Muscle layer of duodenum (tissue), 2 donors: ENCODE measurements at regions not wholly inside any gene's neighbourhood (a gene's known extent, or its start where the extent isn't known, plus 50 kb on each side); places are given as distances from the start of the nearest gene placed in this dataset.

Experiments
- H3K27ac ChIP-seq: one replicate; pipeline ENCODE4 v1.7.0; 2013; ENCODE audit warnings: mild to moderate bottlenecking, low read length
- H3K27me3 ChIP-seq: one replicate; pipeline ENCODE4 v1.7.0; 2013; ENCODE audit warnings: low read depth, mild to moderate bottlenecking, control low read depth, low read length
- H3K36me3 ChIP-seq, 2 donors: one replicate each; pipeline ENCODE4 v1.7.0; 2013; ENCODE audit warnings: low read length in 2 of 2, control low read depth in 1 of 2, mild to moderate bottlenecking in 1 of 2; ENCODE audit not compliant: insufficient read depth in 2 of 2, control insufficient read depth in 1 of 2
- H3K4me1 ChIP-seq, 2 donors: one replicate each; pipeline ENCODE4 v1.7.0; 2013; ENCODE audit warnings: low read length in 2 of 2, mild to moderate bottlenecking in 2 of 2, control low read depth in 1 of 2, moderate library complexity in 1 of 2; ENCODE audit not compliant: insufficient read depth in 2 of 2, control insufficient read depth in 1 of 2
- H3K4me3 ChIP-seq, 2 donors: one replicate each; pipeline ENCODE4 v1.7.0; 2013; ENCODE audit warnings: low read length in 2 of 2, low read depth in 1 of 2, mild to moderate bottlenecking in 1 of 2
- H3K9me3 ChIP-seq, 2 donors: one replicate each; pipeline ENCODE4 v1.7.0; 2013; ENCODE audit warnings: low read length in 2 of 2, control low read depth in 1 of 2, mild to moderate bottlenecking in 1 of 2; ENCODE audit not compliant: control insufficient read depth in 1 of 2
- donor health status: healthy.

- Histone ChIP-seq H3K4me1 (no peaks in the 10 kb centered on the region), H3K4me3 (no peak overlapping the region), H3K9me3 (peaks cover 0 to 13% of the 10 kb centered on the region in 2 donors), H3K27me3 (no peaks in the 10 kb centered on the region), H3K36me3 (no peaks in the 10 kb centered on the region), H3K27ac (no peak overlapping the region)
Observed at GRCh38 chr10:131731780-131732630, 168.8 kb upstream of the PPP2R2D start.

- Histone ChIP-seq H3K4me3 (no peak overlapping the region), H3K4me1 (no peaks in the 10 kb centered on the region), H3K36me3 (no peaks in the 10 kb centered on the region), H3K27ac (no peak overlapping the region), H3K27me3 (no peaks in the 10 kb centered on the region), H3K9me3 (peaks cover 0 to 13% of the 10 kb centered on the region in 2 donors)
Observed at GRCh38 chr10:131732631-131733127, 168.1 kb upstream of the PPP2R2D start.

GRCh38 chr10:131733596-131733995 is 167.2 kb upstream of the PPP2R2D start:
- Histone ChIP-seq H3K27ac (no peak overlapping the region), H3K27me3 (no peaks in the 10 kb centered on the region), H3K9me3 (peaks cover 0 to 13% of the 10 kb centered on the region in 2 donors), H3K36me3 (no peaks in the 10 kb centered on the region), H3K4me3 (no peak overlapping the region), H3K4me1 (no peaks in the 10 kb centered on the region)

GRCh38 chr10:131735577-131735976 is 165.2 kb upstream of the PPP2R2D start:
- H3K4me1 ChIP-seq, result no peaks in the 10 kb centered on the region
- peaks cover 0 to 13% of the 10 kb centered on the region in 2 donors for H3K9me3 ChIP-seq
- H3K4me3 ChIP-seq, result no peak overlapping the region
- no peaks in the 10 kb centered on the region for H3K36me3 ChIP-seq
- no peak overlapping the region for H3K27ac ChIP-seq
- H3K27me3 ChIP-seq, result no peaks in the 10 kb centered on the region

- Histone ChIP-seq H3K27ac (no peak overlapping the region), H3K4me1 (no peaks in the 10 kb centered on the region), H3K36me3 (no peaks in the 10 kb centered on the region), H3K9me3 (peaks cover 0 to 13% of the 10 kb centered on the region in 2 donors), H3K27me3 (no peaks in the 10 kb centered on the region), H3K4me3 (no peak overlapping the region)
Observed at GRCh38 chr10:131736321-131736980, 164.4 kb upstream of the PPP2R2D start.

GRCh38 chr10:131737543-131738395 is 163.0 kb upstream of the PPP2R2D start:
- H3K27ac ChIP-seq, result no peak overlapping the region
- peaks cover 0 to 2% of the 10 kb centered on the region in 2 donors for H3K4me1 ChIP-seq
- no peaks in the 10 kb centered on the region for H3K36me3 ChIP-seq
- H3K27me3 ChIP-seq, result no peaks in the 10 kb centered on the region
- H3K9me3 ChIP-seq, result peaks cover 0 to 3% of the 10 kb centered on the region in 2 donors
- H3K4me3 ChIP-seq, result no peak overlapping the region

GRCh38 chr10:131738396-131738735 is 162.4 kb upstream of the PPP2R2D start:
- Histone ChIP-seq H3K4me3 (no peak overlapping the region), H3K4me1 (peaks cover 0 to 8% of the 10 kb centered on the region in 2 donors), H3K27ac (no peak overlapping the region), H3K36me3 (no peaks in the 10 kb centered on the region), H3K27me3 (no peaks in the 10 kb centered on the region), H3K9me3 (no peaks in the 10 kb centered on the region)

GRCh38 chr10:131739206-131739605 is 161.6 kb upstream of the PPP2R2D start:
- no peaks in the 10 kb centered on the region for H3K36me3 ChIP-seq
- peaks cover 0 to 14% of the 10 kb centered on the region in 2 donors for H3K4me1 ChIP-seq
- no peaks in the 10 kb centered on the region for H3K9me3 ChIP-seq
- no peak overlapping the region for H3K4me3 ChIP-seq
- no peak overlapping the region for H3K27ac ChIP-seq
- H3K27me3 ChIP-seq, result no peaks in the 10 kb centered on the region

- Histone ChIP-seq H3K27me3 (no peaks in the 10 kb centered on the region), H3K4me1 (peaks cover 0 to 14% of the 10 kb centered on the region in 2 donors), H3K27ac (no peak overlapping the region), H3K4me3 (no peak overlapping the region), H3K36me3 (no peaks in the 10 kb centered on the region), H3K9me3 (no peaks in the 10 kb centered on the region)
Observed at GRCh38 chr10:131742500-131742951, 158.3 kb upstream of the PPP2R2D start.

- H3K4me1 ChIP-seq, result peaks cover 0 to 14% of the 10 kb centered on the region in 2 donors
- H3K27me3 ChIP-seq, result no peaks in the 10 kb centered on the region
- no peak overlapping the region for H3K4me3 ChIP-seq
- H3K9me3 ChIP-seq, result no peaks in the 10 kb centered on the region
- H3K27ac ChIP-seq, result no peak overlapping the region
- no peaks in the 10 kb centered on the region for H3K36me3 ChIP-seq
Observed at GRCh38 chr10:131743190-131744151, 157.3 kb upstream of the PPP2R2D start.
